ENCODE measurements at regions not wholly inside any gene's neighbourhood (a gene's known extent, or its start where the extent isn't known, plus 50 kb on each side); places are given as distances from the start of the nearest gene placed in this dataset.

DNA sequence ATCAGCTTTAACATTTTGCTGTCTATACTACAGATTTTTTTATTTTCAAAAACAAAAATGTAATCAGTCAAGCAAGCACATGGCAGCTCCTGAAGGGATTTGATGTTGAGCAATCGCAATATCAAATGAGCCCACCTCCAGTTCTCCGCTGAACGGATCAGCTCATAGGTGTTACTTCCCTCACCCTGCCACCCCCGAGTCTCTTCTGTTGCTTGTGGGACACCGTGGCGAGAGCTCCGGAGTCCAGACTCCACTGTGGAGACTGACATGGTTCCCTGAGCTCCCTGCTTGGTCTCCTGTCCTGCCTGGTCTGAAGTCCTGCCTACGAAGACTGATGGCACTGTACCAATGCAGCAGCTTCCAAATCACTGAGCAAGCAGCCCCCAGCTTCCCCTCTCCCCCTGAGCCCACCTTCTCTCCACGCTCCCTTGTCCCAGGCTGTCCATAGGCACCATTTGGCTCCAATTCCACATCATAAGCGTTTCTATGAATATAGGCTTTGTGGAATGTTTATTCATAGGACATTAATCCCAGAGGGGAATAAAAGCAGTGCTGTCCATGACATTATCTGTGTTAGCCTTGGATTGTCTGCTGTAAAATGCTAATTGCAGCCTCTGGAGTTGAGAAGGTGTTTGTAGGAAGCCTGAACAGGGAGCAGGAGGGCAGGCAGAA is 162.2 kb downstream of the LY86 start:
- Histone ChIP-seq H3K79me2 (ENCODE audit: insufficient read depth, low read length) (no peaks in the 10 kb centered on the region), H3K4ac (ENCODE audit: low read depth, low read length) (no peak overlapping the region)
- peak overlapping the region in 1 of 3 experiments; percentile 53; a peak in 3 of 7 replicates for H3K27ac Mint-ChIP-seq

More for the DNA sequence above, 162.2 kb downstream of the LY86 start:
- Histone ChIP-seq H2BK15ac (ENCODE audit: low read depth, low read length) (no peak overlapping the region), H4K91ac (ENCODE audit: insufficient read length, low read depth, low read length) (no peak overlapping the region), H4K20me1 (ENCODE audit: control insufficient read depth, insufficient read depth, insufficient read length) (no peaks in the 10 kb centered on the region), H3K18ac (ENCODE audit: insufficient read length, low read depth, low read length) (no peak overlapping the region), H2AFZ (ENCODE audit: low read length) (no peak overlapping the region), H3K9me3 (ENCODE audit: control insufficient read depth, low read depth, low read length) (no peaks in the 10 kb centered on the region), H2AK5ac (ENCODE audit: insufficient read length, low read length) (no peak overlapping the region), H3K23me2 (ENCODE audit: insufficient read length, low read depth, low read length, poor library complexity, severe bottlenecking) (no peaks in the 10 kb centered on the region), H2BK12ac (ENCODE audit: insufficient read length, low read depth, low read length) (no peak overlapping the region), H3K9ac (ENCODE audit: extremely low read depth, insufficient read length, low read length) (no peak overlapping the region), H3K14ac (ENCODE audit: insufficient read depth, low read length) (no peak overlapping the region), H2BK20ac (ENCODE audit: low read depth, low read length, poor library complexity, severe bottlenecking) (no peak overlapping the region), H3K79me1 (ENCODE audit: insufficient read depth, low read depth, low read length, poor library complexity, severe bottlenecking) (no peaks in the 10 kb centered on the region), H2BK120ac (ENCODE audit: low read depth, low read length, poor library complexity, severe bottlenecking) (no peak overlapping the region), H3K23ac (ENCODE audit: insufficient read length, low read depth, low read length) (no peak overlapping the region), H3K4me1 (ENCODE audit: insufficient read depth, low read length) (no peaks in the 10 kb centered on the region), H3T11ph (ENCODE audit: low read length) (no peak overlapping the region), H2BK5ac (ENCODE audit: insufficient read length, low read length) (no peak overlapping the region), H4K5ac (ENCODE audit: insufficient read length, low read depth, low read length) (no peak overlapping the region), H3K56ac (ENCODE audit: insufficient read length, low read depth, low read length) (no peak overlapping the region), H4K8ac (replicated peaks; ENCODE audit: insufficient read length, low read depth, low read length) (no peak overlapping the region), H3K27me3 (ENCODE audit: insufficient read depth, low read length) (no peaks in the 10 kb centered on the region), H3K4me2 (ENCODE audit: insufficient read depth, insufficient read length, low read length) (no peak overlapping the region), H3K27ac (ENCODE audit: insufficient read length, low read depth, low read length) (no peak overlapping the region)
- no CpG with 5 or more reads among the region's 10 CpGs for WGBS (ENCODE audit: extremely low coverage, insufficient read length, low lambda C conversion rate)
- H3K9me3 Mint-ChIP-seq: peaks cover 0 to 2% of the 10 kb centered on the region in 2 experiments; a peak in 1 of 5 replicates
- no peak for DNase-seq
- peaks cover 29 to 31% of the 10 kb centered on the region in 2 experiments for H3K4me1 Mint-ChIP-seq
- H3K4me3 Mint-ChIP-seq: no peak overlapping the region
- TF ChIP-seq, protein P1, sequence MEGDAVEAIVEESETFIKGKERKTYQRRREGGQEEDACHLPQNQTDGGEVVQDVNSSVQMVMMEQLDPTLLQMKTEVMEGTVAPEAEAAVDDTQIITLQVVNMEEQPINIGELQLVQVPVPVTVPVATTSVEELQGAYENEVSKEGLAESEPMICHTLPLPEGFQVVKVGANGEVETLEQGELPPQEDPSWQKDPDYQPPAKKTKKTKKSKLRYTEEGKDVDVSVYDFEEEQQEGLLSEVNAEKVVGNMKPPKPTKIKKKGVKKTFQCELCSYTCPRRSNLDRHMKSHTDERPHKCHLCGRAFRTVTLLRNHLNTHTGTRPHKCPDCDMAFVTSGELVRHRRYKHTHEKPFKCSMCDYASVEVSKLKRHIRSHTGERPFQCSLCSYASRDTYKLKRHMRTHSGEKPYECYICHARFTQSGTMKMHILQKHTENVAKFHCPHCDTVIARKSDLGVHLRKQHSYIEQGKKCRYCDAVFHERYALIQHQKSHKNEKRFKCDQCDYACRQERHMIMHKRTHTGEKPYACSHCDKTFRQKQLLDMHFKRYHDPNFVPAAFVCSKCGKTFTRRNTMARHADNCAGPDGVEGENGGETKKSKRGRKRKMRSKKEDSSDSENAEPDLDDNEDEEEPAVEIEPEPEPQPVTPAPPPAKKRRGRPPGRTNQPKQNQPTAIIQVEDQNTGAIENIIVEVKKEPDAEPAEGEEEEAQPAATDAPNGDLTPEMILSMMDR (conservative IDR thresholded peaks at IDR 0.05): no peak
- peaks cover 2% of the 10 kb centered on the region for H3K27me3 Mint-ChIP-seq (ENCODE audit: low read depth)
- no peaks in the 10 kb centered on the region; a peak in 1 of 7 replicates for H3K36me3 Mint-ChIP-seq (ENCODE audit: insufficient read depth in 1 of 3, low read depth in 3 of 3)
